Ectodermal cell (in vitro differentiated cells): ENCODE measurements at regions not wholly inside any gene's neighbourhood (a gene's known extent, or its start where the extent isn't known, plus 50 kb on each side); places are given as distances from the start of the nearest gene placed in this dataset.
"Not testable (repeated sequence)": the region's sequence is repeated elsewhere in the genome, so short reads cannot be mapped to it uniquely, and the experiment has no call there.

Experiments
- H3K27ac ChIP-seq: 2 replicates; pipeline ENCODE4 v1.7.0; 2013; ENCODE audit warnings: mild to moderate bottlenecking, low read depth, low read length; ENCODE audit not compliant: insufficient read depth, poor library complexity, severe bottlenecking
- H3K27me3 ChIP-seq: 2 replicates; pipeline ENCODE4 v1.7.0; 2013; ENCODE audit warnings: mild to moderate bottlenecking, low read length; ENCODE audit not compliant: insufficient read depth, control insufficient read depth, poor library complexity, severe bottlenecking
- H3K36me3 ChIP-seq: one replicate; pipeline ENCODE4 v1.7.0; 2013; ENCODE audit warnings: low read length; ENCODE audit not compliant: control insufficient read depth, insufficient read depth
- H3K4me1 ChIP-seq: one replicate; pipeline ENCODE4 v1.7.0; 2013; ENCODE audit warnings: low read length; ENCODE audit not compliant: control insufficient read depth, insufficient read depth
- H3K4me3 ChIP-seq: 2 replicates; pipeline ENCODE4 v1.7.0; 2013; ENCODE audit warnings: low read depth, low read length, control low read depth; ENCODE audit not compliant: insufficient read depth
- H3K9me3 ChIP-seq: 2 replicates; pipeline ENCODE4 v1.7.0; 2013; ENCODE audit warnings: mild to moderate bottlenecking, low read length, moderate library complexity; ENCODE audit not compliant: control insufficient read depth
- WGBS, 2 experiments: methylation state at CpG; one replicate each; pipeline ENCODE4 v1.1.7; 2013; ENCODE audit warnings: missing lambda C conversion rate in 2 of 2; 5-methylcytosine and 5-hydroxymethylcytosine counted together

DNA sequence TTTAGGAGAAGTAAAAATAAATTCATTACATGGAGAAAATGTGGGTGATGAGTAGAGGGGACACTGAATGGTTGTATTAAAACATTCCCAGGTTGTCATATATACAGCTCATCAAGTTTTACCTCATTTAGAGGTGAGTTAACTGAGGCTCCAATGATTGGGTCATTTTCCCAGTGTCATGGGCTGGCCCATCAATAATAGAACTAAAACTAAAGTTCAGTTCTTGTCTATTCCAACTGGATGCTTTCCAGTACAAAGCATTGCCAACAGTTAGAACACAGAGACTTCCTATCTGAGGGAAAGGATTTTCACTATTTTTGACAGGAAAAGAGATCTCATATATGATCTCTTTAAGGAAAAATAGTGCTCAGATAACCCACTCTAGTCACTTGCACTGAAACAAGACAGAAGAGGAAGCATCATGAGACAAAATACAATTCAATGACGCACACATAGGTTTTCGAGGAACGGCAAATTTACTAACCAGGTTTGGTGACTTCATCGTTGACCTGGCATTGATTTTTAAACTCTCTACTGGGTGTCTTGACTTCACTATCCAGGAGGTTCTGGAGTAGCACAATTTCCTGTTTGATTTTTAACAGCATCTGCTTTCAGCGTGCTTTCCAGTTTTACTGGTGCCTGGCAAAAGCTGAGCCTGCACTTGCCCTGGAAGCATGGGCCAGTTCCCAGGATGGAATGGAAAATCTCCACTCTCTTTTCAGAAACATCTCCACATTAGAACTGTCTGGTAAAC lies 195.5 kb upstream of the FBXL4 start:
- peaks cover 3% of the 10 kb centered on the region for H3K4me1 ChIP-seq
- H3K4me3 ChIP-seq = no peak overlapping the region
- no peaks in the 10 kb centered on the region for H3K9me3 ChIP-seq
- WGBS, 2 experiments = 94 to 97% methylated on average over 5 of the region's 5 CpGs
- no peak overlapping the region for H3K27ac ChIP-seq
- no peaks in the 10 kb centered on the region for H3K36me3 ChIP-seq
- no peaks in the 10 kb centered on the region for H3K27me3 ChIP-seq

DNA sequence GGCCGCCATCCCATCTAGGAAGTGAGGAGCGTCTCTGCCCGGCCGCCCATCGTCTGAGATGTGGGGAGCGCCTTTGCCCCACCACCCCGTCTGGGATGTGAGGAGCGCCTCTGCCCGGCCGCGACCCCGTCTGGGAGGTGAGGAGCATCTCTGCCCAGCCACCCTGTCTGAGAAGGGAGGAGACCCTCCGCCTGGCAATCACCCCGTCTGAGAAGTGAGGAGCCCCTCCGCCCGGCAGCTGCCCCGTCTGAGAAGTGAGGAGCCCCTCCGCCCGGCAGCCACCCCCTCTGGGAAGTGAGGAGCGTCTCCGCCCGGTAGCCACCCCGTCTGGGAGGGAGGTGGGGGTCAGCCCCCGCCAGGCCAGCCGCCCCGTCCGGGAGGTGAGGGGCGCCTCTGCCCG lies 194.2 kb upstream of the FBXL4 start:
- H3K36me3 ChIP-seq, H3K9me3 ChIP-seq, H3K4me3 ChIP-seq, H3K27me3 ChIP-seq, H3K4me1 ChIP-seq, H3K27ac ChIP-seq: not testable (repeated sequence)
- WGBS, 2 experiments = 95 to 98% methylated on average over 19 to 24 of the region's 29 CpGs

DNA sequence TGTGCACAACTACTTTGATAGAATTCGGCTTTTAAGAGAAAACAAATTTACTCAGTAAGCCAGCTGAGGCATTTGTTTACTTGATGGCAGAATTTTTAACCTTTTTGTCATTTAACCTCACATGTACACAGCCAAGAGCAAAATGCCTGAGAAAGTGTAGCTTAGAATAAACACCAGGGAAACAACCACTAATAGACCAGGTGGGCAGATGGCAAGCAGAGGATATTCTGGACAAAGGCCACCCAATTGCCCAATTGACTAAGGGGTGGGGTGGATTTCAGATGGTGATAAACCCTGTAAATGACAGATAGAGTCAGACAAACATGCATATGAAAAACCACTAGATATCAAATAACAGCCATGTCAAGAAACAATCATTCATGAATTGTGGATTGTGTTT lies 190.7 kb upstream of the FBXL4 start:
- 93% methylated on average over 1 of the region's 1 CpG for WGBS, 2 experiments

DNA sequence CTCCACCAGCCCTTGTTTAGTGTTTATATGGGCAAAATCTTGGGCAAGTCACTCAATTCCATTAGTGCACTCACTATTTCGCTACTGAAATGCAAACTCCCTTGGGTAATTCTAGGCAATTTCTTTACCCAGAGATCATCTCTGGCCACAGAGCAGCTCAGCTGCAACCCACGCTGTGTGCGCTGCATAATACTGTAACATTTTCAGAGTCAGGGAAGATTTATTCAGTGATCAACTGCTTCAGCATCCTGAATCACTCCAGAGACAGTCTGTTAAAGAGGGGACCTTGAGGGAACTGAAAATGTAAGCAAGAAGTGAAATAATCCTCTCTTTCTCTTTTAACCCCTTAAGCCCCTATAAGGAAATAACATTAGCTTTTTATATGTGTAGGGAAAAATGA lies 189.6 kb upstream of the FBXL4 start:
- no peaks in the 10 kb centered on the region for H3K36me3 ChIP-seq
- no peak overlapping the region for H3K27ac ChIP-seq
- no peak overlapping the region for H3K4me3 ChIP-seq
- WGBS, 2 experiments = 94 to 98% methylated on average over 3 of the region's 3 CpGs
- H3K4me1 ChIP-seq = peaks cover 4% of the 10 kb centered on the region
- no peaks in the 10 kb centered on the region for H3K9me3 ChIP-seq
- H3K27me3 ChIP-seq = no peaks in the 10 kb centered on the region

More for the DNA sequence above, 190.7 kb upstream of the FBXL4 start:
- Histone ChIP-seq H3K27me3 (no peaks in the 10 kb centered on the region), H3K9me3 (no peaks in the 10 kb centered on the region), H3K4me3 (no peak overlapping the region), H3K36me3 (no peaks in the 10 kb centered on the region), H3K27ac (no peak overlapping the region), H3K4me1 (no peaks in the 10 kb centered on the region)

DNA sequence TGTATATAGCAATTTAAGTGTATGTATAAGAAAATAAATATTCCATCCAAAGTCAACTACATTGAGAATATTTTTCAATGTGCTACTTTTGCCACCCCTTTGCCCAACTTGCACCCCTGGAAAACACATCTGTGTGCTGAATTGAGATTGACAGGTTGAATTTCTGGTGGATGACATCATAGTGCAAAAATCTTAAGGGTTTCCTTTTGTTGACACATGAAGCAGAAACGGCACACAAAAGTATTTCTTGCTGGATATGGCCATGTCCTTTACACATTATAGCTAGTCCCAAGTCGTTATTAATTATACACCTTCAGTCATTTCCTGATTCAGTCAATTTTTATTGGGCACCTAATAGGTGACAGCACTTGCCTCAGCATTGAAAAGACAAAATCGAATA lies 188.7 kb upstream of the FBXL4 start:
- Histone ChIP-seq H3K27ac (no peak overlapping the region), H3K27me3 (no peaks in the 10 kb centered on the region), H3K9me3 (no peaks in the 10 kb centered on the region), H3K36me3 (no peaks in the 10 kb centered on the region), H3K4me1 (peaks cover 10% of the 10 kb centered on the region), H3K4me3 (no peak overlapping the region)
- WGBS, 2 experiments = 87 to 88% methylated on average over 3 of the region's 3 CpGs

DNA sequence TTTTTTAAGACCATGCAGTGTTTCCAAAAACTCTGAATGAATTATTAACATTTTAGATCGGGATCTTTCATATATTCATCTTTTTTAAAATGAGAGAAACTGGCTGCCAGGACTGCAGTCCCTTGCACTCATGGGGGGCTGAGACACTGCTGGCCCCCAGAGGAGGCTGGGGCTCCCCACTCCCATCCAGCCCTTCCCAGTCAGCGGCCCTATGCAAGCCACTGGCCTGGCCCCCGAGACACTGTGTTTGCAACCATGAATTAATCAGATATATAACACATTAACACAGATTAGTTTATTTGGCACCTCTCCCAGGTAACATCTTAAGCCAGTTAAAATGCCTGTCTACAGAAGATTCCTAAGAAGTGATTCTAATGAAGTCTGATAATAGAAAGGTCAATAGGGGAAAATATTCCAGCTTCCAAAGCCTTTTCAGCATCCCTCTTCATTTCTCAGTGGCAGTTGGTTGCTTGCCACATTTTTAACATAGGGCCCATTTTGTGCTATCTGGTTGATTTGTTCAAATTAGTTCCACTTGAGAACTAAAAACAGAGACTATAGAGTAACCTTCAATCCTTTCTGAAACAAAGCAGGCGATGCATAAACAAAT lies 184.4 kb upstream of the FBXL4 start:
- no peak overlapping the region for H3K27ac ChIP-seq
- no peaks in the 10 kb centered on the region for H3K27me3 ChIP-seq

DNA sequence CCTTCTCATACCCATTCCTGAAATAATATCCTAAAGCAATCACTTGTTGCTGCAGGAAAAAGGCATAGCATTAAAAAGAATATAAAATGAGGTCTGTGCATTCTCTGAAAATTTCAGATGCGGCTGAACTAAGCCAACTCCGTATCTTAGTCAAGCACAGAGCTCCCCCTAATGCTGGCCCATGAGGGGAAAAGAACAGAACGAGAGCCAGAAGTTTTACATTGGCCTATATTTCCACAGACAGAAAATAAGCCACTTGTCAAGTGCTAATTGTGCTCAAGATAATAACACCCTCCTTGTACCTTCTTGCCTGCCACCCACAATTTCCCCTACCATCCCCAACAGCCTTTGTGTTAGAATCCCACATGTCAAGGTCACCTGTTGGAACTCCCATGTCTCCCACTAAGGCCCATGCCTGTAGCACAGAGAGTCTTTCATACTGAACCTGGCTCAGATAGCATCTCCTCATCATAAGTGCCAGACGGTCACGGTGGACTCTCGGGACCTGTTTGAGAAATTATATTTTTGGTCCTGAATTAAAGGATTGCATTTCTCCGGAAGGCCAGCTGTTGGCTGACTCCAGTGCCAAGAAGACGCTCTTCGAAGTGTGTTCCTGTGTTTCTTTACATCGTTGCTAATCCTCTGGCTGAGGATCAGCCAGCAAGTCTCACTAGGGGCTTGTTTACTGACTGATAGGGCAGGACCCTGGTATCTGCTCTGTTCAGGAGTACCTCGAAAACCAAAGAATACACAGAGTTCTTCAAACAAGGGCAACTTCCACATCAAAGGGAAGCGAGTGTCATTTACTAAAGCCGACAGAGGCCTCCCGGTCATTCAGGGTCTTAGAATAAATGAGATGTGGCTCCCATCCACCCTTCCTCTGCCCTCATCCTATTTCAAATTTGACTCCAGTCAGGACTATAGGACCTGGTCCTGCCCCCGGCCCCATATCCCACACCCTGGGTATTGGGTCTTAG lies 183.4 kb upstream of the FBXL4 start:
- Histone ChIP-seq H3K27ac (no peak overlapping the region), H3K27me3 (no peaks in the 10 kb centered on the region), H3K4me1 (peaks cover 10% of the 10 kb centered on the region), H3K36me3 (no peaks in the 10 kb centered on the region), H3K9me3 (no peaks in the 10 kb centered on the region), H3K4me3 (no peak overlapping the region)
- WGBS, 2 experiments = 80 to 84% methylated on average over 15 of the region's 15 CpGs

More for the DNA sequence above, 184.4 kb upstream of the FBXL4 start:
- 86 to 99% methylated on average over 4 of the region's 4 CpGs for WGBS, 2 experiments
- H3K9me3 ChIP-seq = no peaks in the 10 kb centered on the region
- no peak overlapping the region for H3K4me3 ChIP-seq
- peaks cover 10% of the 10 kb centered on the region for H3K4me1 ChIP-seq
- no peaks in the 10 kb centered on the region for H3K36me3 ChIP-seq

DNA sequence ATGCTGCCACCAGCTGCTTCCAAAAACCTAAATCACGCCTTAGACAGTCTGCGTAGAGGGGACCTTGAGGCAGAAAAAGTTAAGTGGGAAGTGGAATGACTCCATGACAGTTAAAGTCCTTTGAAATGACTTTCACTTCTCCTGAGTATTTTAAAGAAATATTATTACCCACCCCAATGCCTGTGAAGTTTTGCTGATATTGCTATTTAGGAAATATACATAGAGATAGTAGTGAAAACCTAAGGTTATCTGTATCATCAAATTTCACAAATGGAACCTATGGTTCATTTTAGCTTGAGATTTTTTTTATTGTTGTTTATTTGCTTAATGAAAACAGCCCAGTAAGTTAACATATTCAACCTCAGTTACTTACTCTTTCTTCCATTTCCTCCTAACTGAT lies 182.1 kb upstream of the FBXL4 start:
- Histone ChIP-seq H3K27me3 (no peaks in the 10 kb centered on the region), H3K9me3 (no peaks in the 10 kb centered on the region), H3K36me3 (no peaks in the 10 kb centered on the region), H3K4me1 (peaks cover 10% of the 10 kb centered on the region), H3K27ac (no peak overlapping the region), H3K4me3 (no peak overlapping the region)
- 88 to 100% methylated on average over 2 of the region's 2 CpGs for WGBS, 2 experiments

DNA sequence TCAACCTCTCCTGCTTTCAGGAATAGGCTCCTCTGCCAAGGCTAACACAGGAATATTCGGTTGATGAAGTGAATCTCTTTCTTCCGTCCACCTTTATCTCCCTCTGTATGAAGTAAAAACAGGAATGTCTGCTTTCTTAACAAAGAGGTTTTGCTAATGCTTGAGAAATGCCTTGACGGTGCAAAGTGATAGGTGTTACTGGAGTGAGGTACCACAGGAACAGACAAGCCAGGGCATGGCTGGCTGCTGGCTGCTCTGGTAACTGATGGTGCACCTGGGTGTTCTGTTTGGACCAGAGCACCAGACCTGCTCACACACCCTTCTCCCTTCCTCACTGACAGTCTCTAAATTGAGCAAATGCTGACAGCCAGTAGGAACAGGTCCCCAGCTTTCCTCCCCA lies 174.0 kb upstream of the FBXL4 start:
- Histone ChIP-seq H3K27me3 (no peaks in the 10 kb centered on the region), H3K4me3 (no peak overlapping the region), H3K36me3 (no peaks in the 10 kb centered on the region), H3K9me3 (no peaks in the 10 kb centered on the region), H3K27ac (no peak overlapping the region), H3K4me1 (no peaks in the 10 kb centered on the region)
- WGBS, 2 experiments = 82 to 98% methylated on average over 2 of the region's 3 CpGs

DNA sequence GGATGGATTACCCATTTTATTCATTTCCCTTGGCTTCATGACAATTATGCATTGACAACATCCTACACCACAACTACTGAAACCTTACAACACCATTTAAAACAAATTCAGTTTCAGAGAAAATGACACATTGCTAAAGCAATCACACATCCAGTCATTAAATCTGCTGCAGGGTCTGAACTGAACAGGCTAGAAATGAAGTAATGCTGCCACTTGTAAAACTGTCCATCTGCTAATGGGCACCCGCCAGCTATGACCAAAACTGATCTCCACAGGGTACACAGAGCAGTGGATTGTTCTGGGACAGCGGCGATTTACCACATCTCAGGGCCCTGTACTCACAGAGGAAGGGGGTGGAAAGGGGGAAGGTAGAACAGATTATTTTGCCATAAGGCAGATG lies 172.9 kb upstream of the FBXL4 start:
- H3K27ac ChIP-seq = no peak overlapping the region
- no peak overlapping the region for H3K4me3 ChIP-seq
- no peaks in the 10 kb centered on the region for H3K36me3 ChIP-seq
- 94 to 97% methylated on average over 3 of the region's 3 CpGs for WGBS, 2 experiments
- H3K4me1 ChIP-seq = no peaks in the 10 kb centered on the region
- no peaks in the 10 kb centered on the region for H3K9me3 ChIP-seq
- no peaks in the 10 kb centered on the region for H3K27me3 ChIP-seq
